Naive B cell (primary cell): ENCODE measurements at regions not wholly inside any gene's neighbourhood (a gene's known extent, or its start where the extent isn't known, plus 50 kb on each side); places are given as distances from the start of the nearest gene placed in this dataset.
A peak's percentile ranks its signal among the peaks of the same experiment; 100 is the strongest.

ENCODE experiments used
- ATAC-seq, 2 donors: fragments of 150-1000 bp; cut with Tn5 transposase; 2 replicates each; pipeline ENCODE4 v1.10.0; 2021; ENCODE audit warnings: low read depth in 2 of 2, mild to moderate bottlenecking in 2 of 2, moderate library complexity in 2 of 2
- DNase-seq: peaks from one replicate; pipeline ENCODE4 v3.0.0; 2022
- H3K27ac Mint-ChIP-seq, 6 donors: one replicate each; pipeline ENCODE4 v1.8.0; 2020 to 2022; ENCODE audit warnings: mild to moderate bottlenecking in 6 of 6, mixed read lengths in 6 of 6, moderate library complexity in 5 of 6, inconsistent platforms in 2 of 6
- H3K27me3 Mint-ChIP-seq, 3 donors: one replicate each; pipeline ENCODE4 v1.8.0; 2021 to 2022; ENCODE audit warnings: mixed read lengths in 3 of 3, mild to moderate bottlenecking in 1 of 3
- H3K36me3 Mint-ChIP-seq, 2 donors: one replicate each; pipeline ENCODE4 v1.8.0; 2020 to 2022; ENCODE audit warnings: mixed read lengths in 2 of 2, inconsistent platforms in 1 of 2, mild to moderate bottlenecking in 1 of 2
- H3K4me1 Mint-ChIP-seq, 3 donors: one replicate each; pipeline ENCODE4 v1.8.0; 2020 to 2022; ENCODE audit warnings: mixed read lengths in 3 of 3, inconsistent platforms in 1 of 3, mild to moderate bottlenecking in 1 of 3, moderate library complexity in 1 of 3
- H3K4me3 Mint-ChIP-seq, 8 donors: one replicate each; pipeline ENCODE4 v1.8.0; 2020 to 2022; ENCODE audit warnings: mild to moderate bottlenecking in 8 of 8, mixed read lengths in 8 of 8, moderate library complexity in 8 of 8, inconsistent platforms in 2 of 8
- H3K9me3 Mint-ChIP-seq, 7 donors: one replicate each; pipeline ENCODE4 v1.8.0; 2020 to 2022; ENCODE audit warnings: mixed read lengths in 7 of 7, mild to moderate bottlenecking in 5 of 7, inconsistent platforms in 2 of 7, moderate library complexity in 1 of 7

GRCh38 chr17:77649717-77650211 is 308.7 kb upstream of the TNRC6C start:
- Mint-ChIP-seq H3K36me3 (no peaks in the 10 kb centered on the region), H3K4me3 (no peak overlapping the region), H3K9me3 (peaks cover 0 to 8% (median 0%) of the 10 kb centered on the region in 7 donors), H3K27ac (no peak overlapping the region), H3K4me1 (no peaks in the 10 kb centered on the region), H3K27me3 (peaks cover 0 to 24% (median 18%) of the 10 kb centered on the region in 3 donors)
- no peak for DNase-seq
- no peak for ATAC-seq

GRCh38 chr17:77651988-77652387 is 306.5 kb upstream of the TNRC6C start:
- peaks cover 0 to 34% (median 27%) of the 10 kb centered on the region in 3 donors for H3K27me3 Mint-ChIP-seq
- H3K4me3 Mint-ChIP-seq = no peak overlapping the region
- H3K27ac Mint-ChIP-seq = no peak overlapping the region
- H3K4me1 Mint-ChIP-seq = no peaks in the 10 kb centered on the region
- DNase-seq (no peak), ATAC-seq (no peak)
- peaks cover 0 to 10% (median 0%) of the 10 kb centered on the region in 7 donors for H3K9me3 Mint-ChIP-seq
- no peaks in the 10 kb centered on the region for H3K36me3 Mint-ChIP-seq

GRCh38 chr17:77654296-77654695 is 304.2 kb upstream of the TNRC6C start:
- Mint-ChIP-seq H3K4me1 (no peaks in the 10 kb centered on the region), H3K4me3 (no peak overlapping the region), H3K9me3 (peaks cover 0 to 9% (median 5%) of the 10 kb centered on the region in 7 donors), H3K27me3 (peaks cover 17 to 54% (median 48%) of the 10 kb centered on the region in 3 donors), H3K27ac (no peak overlapping the region), H3K36me3 (peaks cover 0 to 12% of the 10 kb centered on the region in 2 donors)
- ATAC-seq (no peak), DNase-seq (no peak)

GRCh38 chr17:77654850-77655249 is 303.7 kb upstream of the TNRC6C start:
- Mint-ChIP-seq H3K36me3 (peaks cover 0 to 12% of the 10 kb centered on the region in 2 donors), H3K4me3 (peak overlapping the region in 1 of 8 donors; percentile 29), H3K4me1 (no peaks in the 10 kb centered on the region), H3K27me3 (peaks cover 17 to 54% (median 49%) of the 10 kb centered on the region in 3 donors), H3K9me3 (peaks cover 0 to 9% (median 5%) of the 10 kb centered on the region in 7 donors), H3K27ac (no peak overlapping the region)
- no peak for ATAC-seq
- no peak for DNase-seq

GRCh38 chr17:77656054-77656453 is 302.4 kb upstream of the TNRC6C start:
- Mint-ChIP-seq H3K36me3 (peaks cover 0 to 12% of the 10 kb centered on the region in 2 donors), H3K27me3 (peaks cover 17 to 56% (median 54%) of the 10 kb centered on the region in 3 donors), H3K27ac (no peak overlapping the region), H3K9me3 (peaks cover 0 to 9% (median 6%) of the 10 kb centered on the region in 7 donors), H3K4me1 (no peaks in the 10 kb centered on the region), H3K4me3 (no peak overlapping the region)
- no peak for ATAC-seq
- no peak for DNase-seq

GRCh38 chr17:77657839-77658238 is 300.7 kb upstream of the TNRC6C start:
- Mint-ChIP-seq H3K4me3 (no peak overlapping the region), H3K27ac (no peak overlapping the region), H3K9me3 (peaks cover 0 to 9% (median 6%) of the 10 kb centered on the region in 7 donors)

GRCh38 chr17:77660524-77660923 is 298.0 kb upstream of the TNRC6C start:
- H3K27ac Mint-ChIP-seq = no peak overlapping the region
- H3K27me3 Mint-ChIP-seq = peaks cover 17 to 33% (median 31%) of the 10 kb centered on the region in 3 donors
- H3K9me3 Mint-ChIP-seq = peaks cover 0 to 16% (median 7%) of the 10 kb centered on the region in 7 donors
- H3K4me1 Mint-ChIP-seq = peaks cover 0 to 4% (median 0%) of the 10 kb centered on the region in 3 donors
- DNase-seq = no peak
- peaks cover 0 to 13% of the 10 kb centered on the region in 2 donors for H3K36me3 Mint-ChIP-seq
- ATAC-seq = no peak
- H3K4me3 Mint-ChIP-seq = no peak overlapping the region

More at GRCh38 chr17:77657839-77658238, 300.7 kb upstream of the TNRC6C start:
- Mint-ChIP-seq H3K36me3 (peaks cover 0 to 12% of the 10 kb centered on the region in 2 donors), H3K4me1 (no peaks in the 10 kb centered on the region), H3K27me3 (peaks cover 17 to 56% (median 54%) of the 10 kb centered on the region in 3 donors)
- ATAC-seq (no peak), DNase-seq (no peak)

- Mint-ChIP-seq H3K4me1 (peaks cover 19 to 25% (median 20%) of the 10 kb centered on the region in 3 donors), H3K27me3 (peaks cover 10 to 21% (median 12%) of the 10 kb centered on the region in 3 donors), H3K27ac (no peak overlapping the region), H3K9me3 (peaks cover 5 to 22% (median 9%) of the 10 kb centered on the region in 7 donors), H3K4me3 (no peak overlapping the region), H3K36me3 (peaks cover 0 to 20% of the 10 kb centered on the region in 2 donors)
- ATAC-seq (no peak), DNase-seq (no peak)
These were observed 295.7 kb upstream of the TNRC6C start for GRCh38 chr17:77662833-77663232.

- H3K4me3 Mint-ChIP-seq = no peak overlapping the region
- H3K27me3 Mint-ChIP-seq = peaks cover 0 to 8% (median 0%) of the 10 kb centered on the region in 3 donors
These were observed 294.3 kb upstream of the TNRC6C start for GRCh38 chr17:77664097-77664729.

GRCh38 chr17:77665833-77666232 is 292.7 kb upstream of the TNRC6C start:
- H3K27ac Mint-ChIP-seq = no peak overlapping the region
- peaks cover 4 to 18% (median 6%) of the 10 kb centered on the region in 7 donors for H3K9me3 Mint-ChIP-seq
- peak overlapping the region in 3 of 8 donors; percentile 30 to 96 (median 94) for H3K4me3 Mint-ChIP-seq
- ATAC-seq (no peak), DNase-seq (no peak)
- H3K27me3 Mint-ChIP-seq = no peaks in the 10 kb centered on the region
- peaks cover 0 to 8% of the 10 kb centered on the region in 2 donors for H3K36me3 Mint-ChIP-seq
- peaks cover 26 to 31% (median 30%) of the 10 kb centered on the region in 3 donors for H3K4me1 Mint-ChIP-seq

More at GRCh38 chr17:77664097-77664729, 294.3 kb upstream of the TNRC6C start:
- peaks cover 26 to 31% (median 30%) of the 10 kb centered on the region in 3 donors for H3K4me1 Mint-ChIP-seq
- H3K9me3 Mint-ChIP-seq = peaks cover 4 to 18% (median 6%) of the 10 kb centered on the region in 7 donors
- DNase-seq = no peak
- peaks cover 0 to 8% of the 10 kb centered on the region in 2 donors for H3K36me3 Mint-ChIP-seq
- H3K27ac Mint-ChIP-seq = peak overlapping the region in 1 of 6 donors; percentile 61
- ATAC-seq = no peak

- H3K9me3 Mint-ChIP-seq = peaks cover 4 to 18% (median 6%) of the 10 kb centered on the region in 7 donors
- H3K4me3 Mint-ChIP-seq = peak overlapping the region; percentile 84 to 96 (median 90)
- peaks cover 26 to 31% (median 30%) of the 10 kb centered on the region in 3 donors for H3K4me1 Mint-ChIP-seq
- peak overlapping the region in 3 of 6 donors; percentile 23 to 90 (median 87) for H3K27ac Mint-ChIP-seq
- ATAC-seq = peak; percentile 11 to 24
- peak; percentile 5 for DNase-seq
- H3K36me3 Mint-ChIP-seq = peaks cover 0 to 8% of the 10 kb centered on the region in 2 donors
- no peaks in the 10 kb centered on the region for H3K27me3 Mint-ChIP-seq
These were observed 292.0 kb upstream of the TNRC6C start for GRCh38 chr17:77666462-77666861.

- peaks cover 26 to 31% (median 30%) of the 10 kb centered on the region in 3 donors for H3K4me1 Mint-ChIP-seq
- H3K27ac Mint-ChIP-seq = peak overlapping the region; percentile 23 to 91 (median 84)
- ATAC-seq (peak; percentile 95 to 97), DNase-seq (peak; percentile 52)
- peak overlapping the region; percentile 84 to 96 (median 90) for H3K4me3 Mint-ChIP-seq
- H3K9me3 Mint-ChIP-seq = peaks cover 4 to 18% (median 6%) of the 10 kb centered on the region in 7 donors
- H3K27me3 Mint-ChIP-seq = no peaks in the 10 kb centered on the region
- peaks cover 0 to 8% of the 10 kb centered on the region in 2 donors for H3K36me3 Mint-ChIP-seq
These were observed 291.6 kb upstream of the TNRC6C start for GRCh38 chr17:77666881-77667395.

GRCh38 chr17:77667478-77667877 is 291.0 kb upstream of the TNRC6C start:
- Mint-ChIP-seq H3K27me3 (no peaks in the 10 kb centered on the region), H3K4me1 (peaks cover 26 to 31% (median 30%) of the 10 kb centered on the region in 3 donors), H3K9me3 (peaks cover 4 to 18% (median 6%) of the 10 kb centered on the region in 7 donors), H3K27ac (peak overlapping the region in 4 of 6 donors; percentile 79 to 91 (median 88)), H3K36me3 (peaks cover 0 to 8% of the 10 kb centered on the region in 2 donors), H3K4me3 (peak overlapping the region; percentile 84 to 96 (median 90))
- DNase-seq = no peak
- ATAC-seq = no peak
